GM12874 (cell line): ENCODE measurements at regions not wholly inside any gene's neighbourhood (a gene's known extent, or its start where the extent isn't known, plus 50 kb on each side); places are given as distances from the start of the nearest gene placed in this dataset.

Experiments used
- CTCF ChIP-seq: IDR thresholded peaks from 2 replicates; pipeline ENCODE4 v1.5.1; 2011; ENCODE audit warnings: low read depth, mild to moderate bottlenecking, control low read depth, low read length, moderate library complexity; ENCODE audit not compliant: insufficient read depth

- TF ChIP-seq CTCF = no peak
Measured at GRCh38 chr13:107305178-107305577, 737.2 kb upstream of the ARGLU1 start.

- TF ChIP-seq CTCF = no peak
Measured at GRCh38 chr13:107301724-107302374, 733.9 kb upstream of the ARGLU1 start.

- no peak for TF ChIP-seq CTCF
Measured at GRCh38 chr13:107299717-107300116, 731.8 kb upstream of the ARGLU1 start.

- TF ChIP-seq CTCF = no peak
Measured at GRCh38 chr13:107296804-107297203, 728.9 kb upstream of the ARGLU1 start.

GRCh38 chr13:107295416-107296140 lies 727.6 kb upstream of the ARGLU1 start:
- no peak for TF ChIP-seq CTCF

- TF ChIP-seq CTCF = no peak
Measured at GRCh38 chr13:107293924-107294323, 726.0 kb upstream of the ARGLU1 start.

GRCh38 chr13:107291875-107292274 lies 723.9 kb upstream of the ARGLU1 start:
- no peak for TF ChIP-seq CTCF
